Mucosa of descending colon (tissue), 3 donors: ENCODE measurements at regions not wholly inside any gene's neighbourhood (a gene's known extent, or its start where the extent isn't known, plus 50 kb on each side); places are given as distances from the start of the nearest gene placed in this dataset.

Source experiments
- ATAC-seq: fragments of 200-7000 bp; cut with Tn5 transposase; one replicate; pipeline ENCODE4 v1.9.1; 2020; ENCODE audit warnings: mild to moderate bottlenecking, moderate library complexity
- DNase-seq, 3 donors: peaks; one replicate each; pipeline ENCODE4 v3.0.0-alpha.2; 2020
- H3K36me3 ChIP-seq: fragments of 200-600 bp; one replicate; pipeline ENCODE4 v1.8.0; 2021; ENCODE audit warnings: low read depth, mild to moderate bottlenecking
- H3K4me1 ChIP-seq: fragments of 200-600 bp; one replicate; pipeline ENCODE4 v1.8.0; 2021; ENCODE audit warnings: low read depth, mild to moderate bottlenecking
- H3K4me3 ChIP-seq: fragments of 200-600 bp; one replicate; pipeline ENCODE4 v1.8.0; 2021; ENCODE audit warnings: mild to moderate bottlenecking
- H3K9me3 ChIP-seq: fragments of 200-600 bp; one replicate; pipeline ENCODE4 v1.8.0; 2021; ENCODE audit warnings: mild to moderate bottlenecking
- CTCF ChIP-seq: fragments of 200-600 bp; IDR thresholded peaks from one replicate; pipeline ENCODE4 v1.8.0; 2022; ENCODE audit warnings: antibody characterized with exemption, mild to moderate bottlenecking
- intact Hi-C, 2 donors: fragments of 100-400 bp; cut with DNase I in 1 of 2; cut with micrococcal nuclease in 1 of 2; formaldehyde crosslinking; loops; one replicate each; pipeline versions ENCODE4 v1.11.0 to v1.11.1; 2022; cut with DNase I, micrococcal nuclease
- donor health status: DM: no; HTN: no; CAD: no; lungs with moderate emphysema.
- donor health status: DM: no; HTN: no; CAD: no.
- donor health status: DM: no; HTN: yes; CAD: no.

DNA sequence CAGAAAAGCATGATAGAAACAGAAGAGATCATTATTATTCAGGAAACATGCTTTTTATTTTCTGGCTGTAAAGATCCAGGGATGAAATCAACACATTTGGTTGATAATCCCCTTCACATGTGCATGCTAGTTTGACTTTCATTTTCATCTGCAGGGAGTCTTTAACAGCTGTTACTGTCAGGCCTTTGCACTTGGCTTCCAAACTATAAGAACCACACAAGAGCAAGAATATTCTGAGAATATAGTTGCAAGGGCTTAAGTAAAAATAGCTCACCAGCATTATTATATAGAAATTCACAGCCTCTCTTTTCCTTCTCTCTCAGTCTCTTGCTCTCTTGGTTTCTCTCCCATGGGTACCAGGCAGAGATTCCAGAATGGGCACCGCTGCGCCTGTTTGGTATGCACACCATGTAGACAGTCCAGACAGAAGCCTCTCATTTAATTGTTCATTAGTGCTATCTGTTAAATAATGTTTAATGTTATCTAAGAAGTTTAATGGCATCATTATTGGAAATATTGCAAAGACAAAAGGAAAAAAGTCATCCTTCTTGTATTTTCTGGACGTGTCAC, 622.3 kb upstream of the PLXNA2 start:
- TF ChIP-seq CTCF: no peak
- ATAC-seq: no peak
- H3K9me3 ChIP-seq: no peaks in the 10 kb centered on the region
- intact Hi-C loops: no loop called here
- DNase-seq: no peak
- H3K36me3 ChIP-seq: no peaks in the 10 kb centered on the region
- no peaks in the 10 kb centered on the region for H3K4me1 ChIP-seq
- H3K4me3 ChIP-seq: no peak overlapping the region

DNA sequence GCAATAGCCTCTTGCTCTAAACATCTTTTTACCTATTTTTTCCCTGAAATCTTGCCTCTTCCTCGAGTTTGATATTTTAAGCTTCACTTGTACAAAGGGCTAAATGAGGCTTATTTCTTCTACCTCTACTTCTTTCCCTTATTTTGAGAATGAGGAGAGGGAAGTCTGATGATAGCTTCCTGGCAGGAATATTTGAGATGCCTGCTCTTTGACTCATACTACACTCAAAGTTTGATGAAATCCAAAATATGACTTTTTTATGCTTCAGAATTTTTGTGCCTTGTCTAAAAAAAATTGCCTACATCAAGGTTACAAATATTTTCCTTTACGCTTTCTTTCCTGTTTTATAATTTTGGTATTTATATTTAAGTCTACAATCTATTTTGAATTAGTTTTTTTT, 624.4 kb upstream of the PLXNA2 start:
- Histone ChIP-seq H3K36me3 (no peaks in the 10 kb centered on the region), H3K9me3 (no peaks in the 10 kb centered on the region), H3K4me1 (no peaks in the 10 kb centered on the region), H3K4me3 (no peak overlapping the region)
- ATAC-seq: no peak
- intact Hi-C loops: no loop called here
- TF ChIP-seq CTCF: no peak
- DNase-seq: no peak

DNA sequence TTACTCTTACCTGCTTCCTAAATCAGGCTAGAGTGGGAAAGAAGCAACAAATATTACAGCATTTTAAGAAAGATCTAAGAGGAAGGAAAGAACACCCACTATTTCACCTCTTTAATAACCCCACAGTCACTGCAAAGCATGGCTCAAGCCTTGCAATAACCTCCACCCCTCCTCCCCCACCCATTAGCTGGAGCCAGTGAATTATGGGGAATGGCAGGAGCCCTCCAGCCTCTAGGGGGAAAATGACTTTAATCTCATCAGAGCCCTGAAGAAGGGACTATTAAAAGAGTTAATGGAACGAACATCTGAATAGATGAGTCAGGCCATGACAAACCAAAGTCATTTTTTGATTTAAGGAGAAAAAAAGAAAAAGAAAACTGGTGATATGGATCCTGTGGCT, 630.7 kb upstream of the PLXNA2 start:
- Histone ChIP-seq H3K4me1 (no peaks in the 10 kb centered on the region), H3K9me3 (no peaks in the 10 kb centered on the region), H3K36me3 (no peaks in the 10 kb centered on the region), H3K4me3 (no peak overlapping the region)
- no peak for ATAC-seq
- TF ChIP-seq CTCF: no peak
- intact Hi-C loops: no loop called here
- DNase-seq: no peak

DNA sequence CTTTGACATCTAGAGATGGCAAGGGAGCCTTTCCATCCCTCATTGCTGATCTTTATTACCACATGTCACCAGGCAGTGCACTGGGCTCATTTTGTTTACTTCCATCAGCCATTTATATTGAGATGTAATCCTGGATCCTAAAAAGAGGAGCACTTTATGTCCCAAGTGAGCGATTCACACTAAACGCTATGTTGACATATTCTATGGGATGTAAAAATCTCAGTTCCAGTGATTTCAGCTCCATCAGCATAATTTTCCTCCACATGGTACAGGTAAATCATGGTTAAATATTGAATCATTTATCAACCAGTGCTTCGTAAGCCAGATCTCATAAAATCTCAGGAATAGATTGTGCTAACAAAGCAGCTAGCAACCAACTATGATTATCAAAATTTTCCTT, 634.8 kb upstream of the PLXNA2 start:
- no peak overlapping the region for H3K4me3 ChIP-seq
- no peak for ATAC-seq

DNA sequence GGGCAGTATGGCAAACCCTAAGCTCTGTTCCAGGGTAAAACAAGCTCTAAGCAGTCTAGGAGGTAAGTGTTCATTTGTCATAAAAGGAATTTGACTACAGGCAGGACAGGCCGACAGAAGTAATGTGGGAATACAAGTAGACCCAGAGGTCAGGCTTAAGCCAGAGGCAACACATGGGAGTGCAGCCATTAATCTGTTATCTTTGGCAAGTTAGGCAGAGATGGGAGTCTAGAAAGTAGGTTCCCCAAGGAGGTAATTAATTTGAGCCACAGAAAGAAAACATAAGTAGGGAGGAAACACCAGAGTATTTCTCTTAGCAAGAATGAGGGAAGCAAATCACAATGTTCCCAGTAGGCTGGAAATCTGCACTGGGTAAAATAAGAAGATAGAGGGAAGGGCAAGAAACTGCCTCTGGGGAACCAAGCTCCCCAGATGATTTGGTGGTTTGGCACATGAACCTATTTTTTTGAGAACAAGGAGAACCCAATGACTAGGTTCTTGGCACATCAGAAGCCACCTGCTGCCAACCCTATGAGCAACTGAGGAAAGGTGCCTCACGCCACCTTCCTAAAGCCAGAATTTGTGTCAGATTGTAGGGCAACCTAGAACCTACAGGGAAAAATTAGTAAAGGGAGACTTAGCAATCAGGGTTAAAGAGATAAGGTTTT, 636.4 kb upstream of the PLXNA2 start:
- no peak for TF ChIP-seq CTCF

More for the DNA sequence above, 634.8 kb upstream of the PLXNA2 start:
- no peak for TF ChIP-seq CTCF
- Histone ChIP-seq H3K4me1 (no peaks in the 10 kb centered on the region), H3K36me3 (no peaks in the 10 kb centered on the region), H3K9me3 (no peaks in the 10 kb centered on the region)
- no peak for DNase-seq
- intact Hi-C loops: no loop called here

More for the DNA sequence above, 636.4 kb upstream of the PLXNA2 start:
- no peaks in the 10 kb centered on the region for H3K36me3 ChIP-seq
- ATAC-seq: no peak
- intact Hi-C loops: no loop called here
- DNase-seq: no peak
- H3K9me3 ChIP-seq: no peaks in the 10 kb centered on the region
- no peaks in the 10 kb centered on the region for H3K4me1 ChIP-seq
- H3K4me3 ChIP-seq: no peak overlapping the region
